ENCODE measurements at regions not wholly inside any gene's neighbourhood (a gene's known extent, or its start where the extent isn't known, plus 50 kb on each side); places are given as distances from the start of the nearest gene placed in this dataset.

GRCh38 chr2:16032282-16033031, 92.1 kb downstream of the MYCN start (continued):
- TF ChIP-seq RARB (CRISPR knock-in tag; IDR thresholded peaks at IDR 0.05) (no peak), ZFP30 (CRISPR knock-in tag; IDR thresholded peaks at IDR 0.05) (no peak), ISL1 (CRISPR knock-in tag; IDR thresholded peaks at IDR 0.05) (no peak), ZNF565 (CRISPR knock-in tag; conservative IDR thresholded peaks at IDR 0.05; ENCODE audit: low read depth) (no peak), CSRNP3 (CRISPR knock-in tag; IDR thresholded peaks at IDR 0.05) (no peak), POU6F1 (CRISPR knock-in tag; IDR thresholded peaks at IDR 0.05; ENCODE audit: borderline replicate concordance, low read depth) (no peak)

GRCh38 chr2:16031848-16032159, 91.5 kb downstream of the MYCN start:
- no peak for ATAC-seq
- TF ChIP-seq CREB5 (CRISPR knock-in tag; IDR thresholded peaks at IDR 0.05; ENCODE audit: low read depth), result no peak
- no peak for TF ChIP-seq ZFP30 (CRISPR knock-in tag; IDR thresholded peaks at IDR 0.05)
- TF ChIP-seq PPARA (CRISPR knock-in tag; IDR thresholded peaks at IDR 0.05; ENCODE audit: borderline replicate concordance), result no peak
- no peak for TF ChIP-seq GLIS3 (CRISPR knock-in tag; IDR thresholded peaks at IDR 0.05)
- TF ChIP-seq RARB (CRISPR knock-in tag; IDR thresholded peaks at IDR 0.05), result no peak
- no peak for TF ChIP-seq ZNF565 (CRISPR knock-in tag; conservative IDR thresholded peaks at IDR 0.05; ENCODE audit: low read depth)
- TF ChIP-seq ZFP3 (CRISPR knock-in tag; IDR thresholded peaks at IDR 0.05), result no peak
- TF ChIP-seq ZC3H10 (CRISPR knock-in tag; IDR thresholded peaks at IDR 0.05), result no peak
- TF ChIP-seq SNAI2 (CRISPR knock-in tag; IDR thresholded peaks at IDR 0.05), result no peak
- no peak for TF ChIP-seq TOX (CRISPR knock-in tag; IDR thresholded peaks at IDR 0.05; ENCODE audit: borderline replicate concordance)
- TF ChIP-seq TCF4 (CRISPR knock-in tag; IDR thresholded peaks at IDR 0.05; ENCODE audit: borderline replicate concordance), result no peak
- no peak for TF ChIP-seq POU6F1 (CRISPR knock-in tag; IDR thresholded peaks at IDR 0.05; ENCODE audit: borderline replicate concordance, low read depth)
- TF ChIP-seq PATZ1 (CRISPR knock-in tag; IDR thresholded peaks at IDR 0.05; ENCODE audit: borderline replicate concordance), result no peak

GRCh38 chr2:16031058-16031847, 90.9 kb downstream of the MYCN start:
- TF ChIP-seq OSR1 (CRISPR knock-in tag; IDR thresholded peaks at IDR 0.05) (no peak), CSDC2 (CRISPR knock-in tag; IDR thresholded peaks at IDR 0.05) (no peak), ESRRG (CRISPR knock-in tag; IDR thresholded peaks at IDR 0.05) (no peak)
- ATAC-seq, result no peak
